Stimulated activated CD8-positive, alpha-beta memory T cell treated with anti-CD3 and anti-CD28 coated beads, Interleukin-2, amount 100 ng/mL, for 1 hour (primary cell): ENCODE measurements at regions not wholly inside any gene's neighbourhood (a gene's known extent, or its start where the extent isn't known, plus 50 kb on each side); places are given as distances from the start of the nearest gene placed in this dataset.

ENCODE experiments used
- DNase-seq, 2 donors: peaks; one replicate each; pipeline ENCODE4 v3.0.0-alpha.2; 2020; ENCODE audit warnings: low read depth in 2 of 2

DNA sequence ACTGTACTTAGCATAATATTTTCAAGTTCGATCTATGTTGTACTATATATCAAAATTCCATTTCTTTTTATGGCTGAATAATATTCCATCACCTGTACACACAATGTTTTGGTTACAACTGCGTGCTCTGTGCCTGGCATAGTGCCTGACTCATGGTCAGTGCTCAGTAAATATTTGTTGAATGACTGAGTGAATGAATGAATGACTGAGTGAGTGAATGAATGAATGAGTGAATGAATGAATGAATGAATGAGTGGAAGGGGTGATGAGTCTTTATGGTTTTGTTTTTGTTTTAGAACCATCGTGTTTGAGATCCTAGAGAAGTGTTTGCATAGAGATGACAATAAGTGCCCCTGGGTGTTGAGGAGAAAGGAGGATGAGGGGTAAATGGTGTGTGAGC lies 155.3 kb downstream of the MRM1 start:
- DNase-seq = no peak

DNA sequence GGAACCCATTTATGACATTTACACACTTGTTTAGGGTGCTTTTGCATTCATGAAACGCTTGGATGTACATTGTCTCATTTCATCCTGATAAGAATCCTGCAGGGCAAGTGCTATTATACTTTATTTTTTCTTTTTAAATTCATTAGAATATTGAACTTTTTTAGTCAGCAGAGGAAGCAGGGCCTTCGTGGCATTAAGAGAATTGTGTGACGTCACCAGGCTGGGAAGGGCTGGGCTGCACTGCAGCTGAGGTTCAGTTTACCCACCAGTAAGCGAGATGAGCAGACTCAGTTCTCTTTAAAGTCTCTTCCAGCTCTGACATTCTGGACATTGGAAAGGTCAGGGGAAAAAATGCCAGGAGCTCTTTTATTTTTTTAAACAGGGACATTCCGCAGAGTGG lies 159.0 kb downstream of the MRM1 start:
- DNase-seq = no peak

GRCh38 chr17:36761203-36761950 lies 160.0 kb downstream of the MRM1 start:
- no peak for DNase-seq

GRCh38 chr17:36765436-36766043 lies 164.2 kb downstream of the MRM1 start:
- no peak for DNase-seq

DNA sequence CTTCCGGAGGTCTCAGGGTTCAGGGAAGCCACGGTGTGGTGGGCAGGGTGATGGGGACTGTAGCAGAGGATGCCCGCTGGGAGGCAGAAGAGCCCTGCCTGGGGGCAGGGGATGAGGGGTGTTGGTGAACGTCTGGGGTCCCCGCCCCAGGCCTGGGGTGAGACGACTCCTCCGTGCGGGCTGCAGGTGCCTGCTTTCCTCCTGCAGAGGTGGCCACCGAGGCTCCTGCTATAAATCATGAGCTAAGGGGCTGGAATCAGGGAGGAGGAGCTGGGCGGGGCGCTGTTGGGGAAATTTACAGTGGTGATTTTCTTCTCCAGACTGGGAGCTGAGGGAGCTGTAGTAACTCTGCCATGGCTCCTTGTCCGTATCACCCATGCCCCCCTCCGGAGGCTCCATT lies 167.0 kb downstream of the MRM1 start:
- no peak for DNase-seq

GRCh38 chr17:36773039-36773438 lies 164.2 kb upstream of the LHX1 start:
- no peak for DNase-seq

DNA sequence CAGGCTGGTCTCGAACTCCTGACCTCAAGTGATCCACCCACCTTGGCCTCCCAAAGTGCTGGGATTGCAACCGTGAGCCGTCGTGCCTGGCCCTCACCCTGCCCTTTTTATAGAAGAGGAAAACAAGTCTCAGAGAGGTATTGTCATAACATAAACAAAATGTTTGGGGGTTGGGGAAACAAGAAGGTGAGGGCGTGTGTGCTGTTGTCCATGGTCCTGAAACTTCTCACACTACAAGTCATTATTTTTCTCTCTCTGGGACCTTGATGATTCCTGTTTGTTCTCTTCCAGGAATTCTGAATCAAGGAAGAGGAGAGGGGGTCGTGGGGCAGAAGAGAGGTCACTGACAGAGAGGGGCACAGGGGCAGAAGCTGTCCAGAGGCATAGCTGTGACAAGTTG lies 160.2 kb upstream of the LHX1 start:
- DNase-seq = no peak

DNA sequence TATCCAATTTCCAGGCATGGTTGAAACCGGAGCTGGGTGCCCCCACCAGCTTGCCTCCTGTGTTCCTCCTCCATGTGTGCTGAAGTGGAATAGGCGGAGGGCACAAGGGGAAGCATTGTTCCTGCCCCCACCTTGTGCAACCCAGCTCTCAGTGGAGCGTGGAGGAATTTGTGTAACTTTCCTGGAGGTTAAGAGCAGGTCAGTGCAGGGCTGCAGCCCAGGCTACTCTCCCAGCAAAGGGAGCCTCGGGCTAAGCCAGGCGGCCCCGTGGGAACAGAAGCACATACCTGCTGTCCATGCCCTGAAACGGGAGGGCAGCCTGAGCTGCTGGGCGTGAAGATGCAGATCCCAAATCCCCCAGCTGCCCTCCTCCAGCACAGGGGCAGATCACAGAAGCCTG lies 158.8 kb upstream of the LHX1 start:
- DNase-seq = no peak

- no peak for DNase-seq
These were observed 157.7 kb upstream of the LHX1 start for GRCh38 chr17:36779550-36779949.

DNA sequence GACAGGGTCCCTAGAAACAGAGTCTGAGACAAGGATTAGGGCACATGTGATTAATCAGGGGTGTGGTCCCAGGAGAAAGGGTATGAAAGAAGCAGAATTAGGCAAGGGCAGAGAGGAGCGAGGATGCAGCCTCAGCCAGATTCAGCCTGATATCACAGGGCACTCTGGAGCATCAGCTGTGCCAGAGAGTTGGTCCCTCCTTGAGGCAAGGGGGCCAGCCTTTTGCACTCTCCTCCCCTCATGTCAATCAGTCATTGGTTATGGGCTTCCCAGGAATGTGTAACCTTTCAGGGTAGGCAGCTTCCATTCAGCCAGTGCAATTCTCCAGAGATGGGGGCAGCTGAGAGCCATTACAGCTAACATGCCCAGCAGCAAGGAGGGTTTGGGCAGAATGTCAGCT lies 152.6 kb upstream of the LHX1 start:
- DNase-seq = no peak

DNA sequence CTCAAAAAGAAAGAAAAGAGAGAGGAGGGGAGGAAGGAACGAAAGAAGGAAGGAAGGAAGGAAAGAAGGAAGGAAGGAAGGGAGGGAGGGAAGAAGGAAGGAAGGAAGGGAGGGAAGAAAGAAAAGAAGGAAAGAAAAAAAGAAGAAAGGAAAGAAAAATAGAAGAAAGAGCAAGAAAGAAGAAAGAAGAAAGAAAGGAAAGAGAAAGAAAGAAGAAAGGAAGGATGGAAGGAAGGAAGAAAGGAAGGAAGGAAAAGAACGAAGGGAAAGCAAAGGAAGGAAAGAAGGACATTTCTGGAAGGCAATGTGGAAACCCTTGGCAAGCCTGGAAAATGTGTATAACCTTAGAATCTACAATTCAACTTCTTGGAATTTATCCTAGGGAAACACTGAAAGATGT lies 150.4 kb upstream of the LHX1 start:
- DNase-seq = no peak

DNA sequence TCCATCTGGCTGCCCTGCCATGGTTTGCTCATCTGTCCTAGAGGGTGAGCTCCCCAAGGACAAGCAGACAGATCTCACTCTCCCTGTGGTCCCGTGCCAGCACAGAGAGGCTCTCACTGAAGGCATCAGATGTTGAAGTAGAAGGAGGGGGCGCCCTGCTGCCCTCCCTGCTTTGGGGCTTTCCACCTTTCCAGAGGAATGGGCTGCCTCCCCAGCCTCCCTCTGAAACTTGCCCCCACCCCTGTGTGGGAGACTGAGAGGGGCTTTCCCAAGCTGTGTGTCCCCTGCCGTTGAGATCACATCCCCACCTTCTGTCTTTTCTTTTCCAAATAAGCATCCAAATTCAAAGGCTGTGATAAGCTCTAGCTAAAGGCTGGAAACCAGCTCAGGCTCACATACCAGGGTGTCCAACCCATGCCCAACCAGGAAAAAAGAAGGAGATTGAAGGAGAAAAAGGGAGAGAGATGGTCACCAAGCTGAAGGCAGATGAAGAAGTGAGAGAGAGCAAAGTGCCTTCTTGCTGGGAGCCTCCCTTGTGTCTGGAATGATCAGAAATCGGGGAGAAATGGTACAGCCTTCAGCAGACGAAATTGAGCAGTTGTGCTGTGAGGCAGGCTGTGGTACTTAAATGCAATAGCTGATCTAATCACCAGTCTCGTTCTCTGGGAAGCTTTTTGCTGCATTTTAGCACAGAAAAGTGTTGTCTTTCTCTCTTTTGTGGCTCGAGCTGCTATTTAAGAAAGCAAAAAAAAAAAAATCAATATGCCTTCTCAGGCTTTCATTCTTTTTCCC lies 145.9 kb upstream of the LHX1 start:
- DNase-seq = no peak

DNA sequence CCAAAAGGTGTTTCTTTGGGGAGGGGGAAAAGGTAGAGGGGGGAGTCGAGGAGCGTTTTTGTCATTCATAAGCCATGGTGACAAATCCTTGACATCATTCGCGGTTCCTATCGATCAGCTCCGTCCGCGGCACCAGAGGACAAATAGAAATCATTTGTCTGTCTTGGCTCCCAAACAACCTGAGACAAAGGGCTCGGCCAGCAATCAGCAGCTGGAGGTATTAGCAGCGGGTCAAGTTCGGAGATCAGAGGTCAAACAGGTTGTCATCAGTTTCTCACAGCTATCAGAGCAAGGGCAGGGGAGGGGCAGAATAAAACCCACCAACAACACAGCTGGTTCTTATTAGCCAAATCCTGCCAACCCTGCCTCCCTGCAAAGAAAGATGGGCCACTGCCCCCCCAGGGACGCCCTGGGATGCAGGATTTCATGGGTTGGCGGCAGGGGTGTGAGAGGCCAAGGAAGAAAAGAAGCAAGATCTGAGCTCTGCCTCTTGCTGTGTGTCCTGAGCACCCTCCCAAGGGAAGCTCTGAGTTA lies 145.3 kb upstream of the LHX1 start:
- DNase-seq = no peak

- DNase-seq = no peak
These were observed 144.4 kb upstream of the LHX1 start for GRCh38 chr17:36792849-36793248.

DNA sequence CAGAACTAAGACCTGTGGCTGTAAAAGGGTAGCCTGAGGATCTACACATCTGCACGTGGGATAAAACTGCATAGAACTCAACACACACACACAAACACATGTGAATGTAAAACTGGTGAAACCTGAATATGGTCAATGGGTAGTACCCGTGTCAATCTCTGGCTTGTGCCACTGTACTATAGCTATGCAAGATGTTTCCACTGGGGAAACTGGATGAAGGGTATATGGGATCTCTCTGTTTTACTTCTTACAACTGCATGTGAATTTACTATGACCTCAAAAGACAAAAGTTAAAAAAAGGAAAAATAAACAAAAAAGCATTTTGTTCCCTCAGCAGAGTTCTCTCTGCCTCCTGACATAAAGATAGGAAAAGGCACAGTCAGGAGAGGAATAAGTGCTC lies 143.3 kb upstream of the LHX1 start:
- no peak for DNase-seq

- no peak for DNase-seq
These were observed 129.6 kb upstream of the LHX1 start for GRCh38 chr17:36807496-36808179.

- DNase-seq = no peak
These were observed 129.1 kb upstream of the LHX1 start for GRCh38 chr17:36808180-36808661.

GRCh38 chr17:36812762-36813161 lies 124.5 kb upstream of the LHX1 start:
- DNase-seq = no peak

DNA sequence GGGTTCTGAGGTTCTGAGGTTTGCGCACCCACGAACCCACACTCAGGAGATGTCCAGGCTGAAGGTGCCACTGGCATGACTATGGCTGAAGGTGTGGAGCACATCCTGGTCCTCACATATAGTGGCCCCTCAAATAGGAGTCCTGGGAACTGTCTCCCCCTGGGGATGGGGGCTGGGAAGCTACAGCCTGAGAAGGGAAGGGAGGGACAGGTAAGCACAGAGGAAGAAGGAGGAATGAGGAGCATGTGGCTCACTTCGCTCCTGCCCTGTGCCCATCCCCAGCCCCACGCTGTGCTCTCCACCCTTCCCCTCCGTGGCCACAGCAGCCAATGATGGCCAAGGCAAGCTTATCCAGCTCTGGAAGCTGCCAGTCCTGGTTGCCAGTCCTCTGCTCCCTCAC lies 123.9 kb upstream of the LHX1 start:
- no peak for DNase-seq

DNA sequence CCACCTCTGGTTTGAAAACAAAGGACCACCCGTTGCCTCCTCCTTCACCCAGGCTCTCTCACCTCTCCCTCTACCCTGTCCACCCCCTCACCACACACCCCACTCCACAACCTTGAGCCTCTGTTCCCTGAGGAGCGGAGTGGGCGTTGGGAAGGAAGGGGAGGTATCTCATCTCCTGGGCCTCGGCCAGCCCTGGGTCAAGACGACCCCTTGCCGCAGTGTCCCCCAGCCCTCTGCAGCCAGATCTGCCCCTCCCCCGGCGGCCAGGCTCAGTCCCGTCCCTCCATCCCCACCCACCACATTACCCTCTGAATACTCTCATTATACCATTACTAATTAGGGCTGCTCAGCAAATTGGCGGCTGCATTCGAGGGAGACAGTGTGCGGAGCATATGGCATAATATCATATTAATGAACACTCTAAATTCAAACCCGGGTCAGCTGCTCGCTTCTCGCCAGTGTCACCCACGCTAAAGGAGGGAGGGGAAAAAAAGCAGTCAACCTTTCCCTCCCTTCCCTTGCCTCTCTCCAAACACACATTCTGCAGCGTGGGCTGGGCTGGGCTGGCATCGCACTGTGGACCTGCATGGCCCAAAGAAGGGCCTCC lies 123.2 kb upstream of the LHX1 start:
- no peak for DNase-seq

DNA sequence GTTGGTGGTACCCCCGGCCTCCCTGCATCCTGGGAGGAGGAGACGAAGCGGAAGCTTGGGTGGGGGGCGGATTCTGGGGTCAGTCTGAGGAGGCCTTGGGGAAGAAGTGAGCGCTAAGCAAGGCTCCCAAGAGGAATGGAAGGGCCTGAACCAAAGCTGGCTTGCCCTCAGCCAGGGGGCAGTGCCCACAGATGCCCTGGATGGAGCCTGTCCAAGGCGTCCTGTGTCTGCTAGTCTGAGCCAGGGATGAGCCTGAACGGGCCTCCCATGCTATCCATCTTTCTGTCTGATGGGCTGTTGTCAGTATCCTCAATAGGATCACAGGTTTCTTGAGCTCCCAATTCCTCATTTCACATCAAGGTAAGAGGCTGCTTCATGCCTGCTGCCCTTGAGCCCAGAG lies 122.3 kb upstream of the LHX1 start:
- DNase-seq = no peak
